K562 (cell line): ENCODE measurements at regions not wholly inside any gene's neighbourhood (a gene's known extent, or its start where the extent isn't known, plus 50 kb on each side); places are given as distances from the start of the nearest gene placed in this dataset.

Source experiments
- ARID1B ChIP-seq: fragments of 450-650 bp; IDR thresholded peaks from 2 replicates; pipeline ENCODE4 v1.6.1; 2016; ENCODE audit warnings: antibody characterized with exemption, mild to moderate bottlenecking, inconsistent platforms
- ASH1L ChIP-seq: fragments of 450-650 bp; IDR thresholded peaks from 2 replicates; pipeline ENCODE4 v1.6.1; 2018; ENCODE audit warnings: borderline replicate concordance, mild to moderate bottlenecking, low read depth; ENCODE audit not compliant: partially characterized antibody
- ATF7 ChIP-seq: fragments of 450-650 bp; IDR thresholded peaks from 2 replicates; pipeline ENCODE4 v1.7.1; 2014; ENCODE audit warnings: mild to moderate bottlenecking, moderate library complexity
- CBFA2T3 ChIP-seq: fragments of 450-650 bp; IDR thresholded peaks from 2 replicates; pipeline ENCODE4 v1.6.1; 2017
- CHD2 ChIP-seq: IDR thresholded peaks from 2 replicates; pipeline ENCODE4 v1.6.1; 2011; ENCODE audit warnings: low read depth, low read length
- ETV5 ChIP-seq: sonication (generic); formaldehyde crosslinking; IDR thresholded peaks from 2 replicates; pipeline ENCODE4 v1.4.0; 2020; ENCODE audit warnings: low read depth, mild to moderate bottlenecking, missing genetic modification reagents
- FOSL1 ChIP-seq: fragments of 200-800 bp; sonication (Bioruptor generic); conservative IDR thresholded peaks from 2 replicates; pipeline ENCODE4 v1.6.1; 2016; ENCODE audit warnings: missing genetic modification characterization, missing compliant biosample characterization
- GABPA ChIP-seq: fragments of 200-800 bp; sonication (Bioruptor generic); conservative IDR thresholded peaks from 2 replicates; pipeline ENCODE4 v1.6.1; 2016; ENCODE audit warnings: low read depth, missing genetic modification characterization, missing compliant biosample characterization
- KLF1 ChIP-seq: fragments of 450-650 bp; IDR thresholded peaks from 2 replicates; pipeline ENCODE4 v1.6.1; 2016; ENCODE audit warnings: missing genetic modification characterization, missing compliant biosample characterization
- RCOR1 ChIP-seq, 2 experiments: IDR thresholded peaks; 2 replicates each; pipeline ENCODE4 v1.6.1; 2012; ENCODE audit warnings: low read depth in 2 of 2, low read length in 2 of 2, borderline replicate concordance in 1 of 2, improper control_type of control experiment in 1 of 2
- SMARCE1 ChIP-seq: fragments of 450-650 bp; IDR thresholded peaks from 2 replicates; pipeline ENCODE4 v1.7.1; 2016; ENCODE audit warnings: mild to moderate bottlenecking
- SPI1 ChIP-seq: IDR thresholded peaks from 2 replicates; pipeline ENCODE4 v1.6.1; 2011; ENCODE audit warnings: low read depth, low read length, control low read depth, borderline replicate concordance
- TCF7L2 ChIP-seq: fragments of 150-350 bp; IDR thresholded peaks from 2 replicates; pipeline ENCODE4 v1.6.1; 2016; ENCODE audit warnings: low read depth, mild to moderate bottlenecking, low read length, moderate library complexity
- TSC22D4 ChIP-seq: fragments of 450-650 bp; IDR thresholded peaks from 2 replicates; pipeline ENCODE4 v1.6.1; 2016; ENCODE audit warnings: missing genetic modification characterization, missing biosample characterization, control low read depth
- ZNF444 ChIP-seq: fragments of 250-450 bp; sonication (Bioruptor Pico); IDR thresholded peaks from 2 replicates; pipeline ENCODE4 v1.4.0; 2020; ENCODE audit warnings: mild to moderate bottlenecking, moderate library complexity
- ZNF766 ChIP-seq: fragments of 200-800 bp; sonication (Bioruptor generic); conservative IDR thresholded peaks from 2 replicates; pipeline ENCODE4 v1.6.1; 2016; ENCODE audit warnings: missing genetic modification characterization, missing compliant biosample characterization
- ZNF77 ChIP-seq: fragments of 250-450 bp; sonication (Bioruptor Pico); IDR thresholded peaks from 2 replicates; pipeline ENCODE4 v1.5.0; 2020
- TF ChIP-seq, protein P1 (sequence below): fragments of 200-800 bp; sonication (Bioruptor generic); IDR thresholded peaks from 2 replicates; pipeline ENCODE4 v1.6.1; 2017; ENCODE audit warnings: missing genetic modification characterization, missing compliant biosample characterization
- TF ChIP-seq, protein P2 (sequence below): fragments of 450-650 bp; formaldehyde crosslinking; IDR thresholded peaks from 2 replicates; pipeline ENCODE4 v1.4.0; 2020; ENCODE audit warnings: mild to moderate bottlenecking, moderate library complexity
- TF ChIP-seq, protein P3 (sequence below): sonication (generic); formaldehyde crosslinking; IDR thresholded peaks from 2 replicates; pipeline ENCODE4 v1.8.0; 2022; ENCODE audit warnings: missing genetic modification reagents, mild to moderate bottlenecking, moderate library complexity, borderline replicate concordance

DNA sequence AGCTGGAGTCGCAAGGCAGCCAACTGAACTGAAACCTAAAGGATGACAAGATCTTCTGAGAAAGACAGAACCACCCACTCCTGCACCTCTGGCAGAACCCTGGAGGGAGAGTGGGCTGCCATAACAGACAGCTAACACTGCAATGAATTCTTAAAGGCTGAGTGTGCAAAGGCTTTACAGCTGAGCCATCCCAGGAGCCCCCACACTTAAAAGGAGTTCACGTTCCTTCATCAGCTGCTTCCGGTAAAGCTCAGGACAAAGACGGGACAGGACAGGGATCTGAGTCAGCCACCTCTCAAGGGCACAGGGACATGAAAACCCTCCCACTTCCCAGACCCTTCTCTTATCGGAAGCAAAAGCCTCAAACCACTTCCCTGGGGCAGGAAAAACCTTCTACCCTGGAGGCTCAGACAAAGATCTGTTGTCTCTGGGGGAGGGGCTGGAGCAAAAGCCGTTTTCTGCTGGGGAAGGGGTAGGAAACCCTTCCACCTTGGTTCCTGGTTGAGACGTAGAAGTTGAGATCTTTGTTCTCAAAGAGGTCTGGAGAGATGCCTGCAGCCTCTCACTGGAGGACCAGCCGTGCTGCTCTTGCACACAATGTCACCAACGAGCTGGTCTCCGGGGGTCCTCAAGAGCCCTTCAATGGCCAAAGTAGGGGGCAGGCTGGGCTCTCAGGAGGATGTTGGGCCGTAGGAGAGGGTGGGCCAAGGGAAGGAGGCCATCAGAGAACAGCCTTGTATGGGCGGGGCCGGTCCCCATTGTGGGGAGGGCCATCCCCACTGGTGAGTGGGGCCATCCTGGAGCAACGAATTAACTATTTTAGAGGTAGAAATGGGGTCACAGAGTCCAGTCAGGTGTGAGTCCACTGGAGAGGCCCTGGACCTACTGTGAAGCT is 452.4 kb downstream of the PTPRU start (continued):
- TF ChIP-seq SMARCE1 (no peak), ZNF444 (no peak), ATF7 (peak; percentile 11; the same call in 1 of the 2 replicates), ETV5 (CRISPR knock-in tag) (peak; percentile 62), ASH1L (no peak), TCF7L2 (no peak), ZNF77 (CRISPR knock-in tag) (no peak), ARID1B (peak; percentile 45; the same call in 1 of the 2 replicates), SPI1 (peak; percentile 23; the same call in 1 of the 2 replicates), CHD2 (no peak), CBFA2T3 (0 out of 2 replicates have a peak, but pooled peaks have one; percentile 8), KLF1 (no peak), ZNF766 (CRISPR knock-in tag) (peak; percentile 79), RCOR1 (IDR thresholded peaks at IDR 0.05; ENCODE audit: borderline replicate concordance in 1 of 2, low read depth in 2 of 2, low read length in 2 of 2) (peak in 1 of 2 experiments; percentile 54; a peak in 1 of 4 replicates), FOSL1 (tag) (peak; percentile 89), TSC22D4 (tag) (no peak), GABPA (tag) (peak; percentile 75)
- TF ChIP-seq, protein P1, sequence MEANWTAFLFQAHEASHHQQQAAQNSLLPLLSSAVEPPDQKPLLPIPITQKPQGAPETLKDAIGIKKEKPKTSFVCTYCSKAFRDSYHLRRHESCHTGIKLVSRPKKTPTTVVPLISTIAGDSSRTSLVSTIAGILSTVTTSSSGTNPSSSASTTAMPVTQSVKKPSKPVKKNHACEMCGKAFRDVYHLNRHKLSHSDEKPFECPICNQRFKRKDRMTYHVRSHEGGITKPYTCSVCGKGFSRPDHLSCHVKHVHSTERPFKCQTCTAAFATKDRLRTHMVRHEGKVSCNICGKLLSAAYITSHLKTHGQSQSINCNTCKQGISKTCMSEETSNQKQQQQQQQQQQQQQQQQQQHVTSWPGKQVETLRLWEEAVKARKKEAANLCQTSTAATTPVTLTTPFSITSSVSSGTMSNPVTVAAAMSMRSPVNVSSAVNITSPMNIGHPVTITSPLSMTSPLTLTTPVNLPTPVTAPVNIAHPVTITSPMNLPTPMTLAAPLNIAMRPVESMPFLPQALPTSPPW (CRISPR knock-in tag), result peak; percentile 47; the same call in 1 of the 2 replicates
- TF ChIP-seq, protein P2, sequence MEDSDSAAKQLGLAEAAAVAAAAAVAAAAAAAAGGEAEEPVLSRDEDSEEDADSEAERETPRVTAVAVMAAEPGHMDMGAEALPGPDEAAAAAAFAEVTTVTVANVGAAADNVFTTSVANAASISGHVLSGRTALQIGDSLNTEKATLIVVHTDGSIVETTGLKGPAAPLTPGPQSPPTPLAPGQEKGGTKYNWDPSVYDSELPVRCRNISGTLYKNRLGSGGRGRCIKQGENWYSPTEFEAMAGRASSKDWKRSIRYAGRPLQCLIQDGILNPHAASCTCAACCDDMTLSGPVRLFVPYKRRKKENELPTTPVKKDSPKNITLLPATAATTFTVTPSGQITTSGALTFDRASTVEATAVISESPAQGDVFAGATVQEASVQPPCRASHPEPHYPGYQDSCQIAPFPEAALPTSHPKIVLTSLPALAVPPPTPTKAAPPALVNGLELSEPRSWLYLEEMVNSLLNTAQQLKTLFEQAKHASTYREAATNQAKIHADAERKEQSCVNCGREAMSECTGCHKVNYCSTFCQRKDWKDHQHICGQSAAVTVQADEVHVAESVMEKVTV (CRISPR knock-in tag), result 0 out of 2 replicates have a peak, but pooled peaks have one; percentile 8
- TF ChIP-seq, protein P3, sequence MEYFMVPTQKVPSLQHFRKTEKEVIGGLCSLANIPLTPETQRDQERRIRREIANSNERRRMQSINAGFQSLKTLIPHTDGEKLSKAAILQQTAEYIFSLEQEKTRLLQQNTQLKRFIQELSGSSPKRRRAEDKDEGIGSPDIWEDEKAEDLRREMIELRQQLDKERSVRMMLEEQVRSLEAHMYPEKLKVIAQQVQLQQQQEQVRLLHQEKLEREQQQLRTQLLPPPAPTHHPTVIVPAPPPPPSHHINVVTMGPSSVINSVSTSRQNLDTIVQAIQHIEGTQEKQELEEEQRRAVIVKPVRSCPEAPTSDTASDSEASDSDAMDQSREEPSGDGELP, result peak; percentile 27; the same call in 1 of the 2 replicates
